Fibroblast of lung (primary cell): ENCODE measurements at regions not wholly inside any gene's neighbourhood (a gene's known extent, or its start where the extent isn't known, plus 50 kb on each side); places are given as distances from the start of the nearest gene placed in this dataset.

Source experiments
- EZH2 ChIP-seq: IDR thresholded peaks from 2 replicates; pipeline ENCODE4 v1.5.1; 2012; ENCODE audit warnings: low read length, control low read depth, mild to moderate bottlenecking; ENCODE audit errors: missing control alignments
- TF ChIP-seq, protein P1 (sequence below), 2 donors: IDR thresholded peaks in 1 of 2; conservative IDR thresholded peaks in 1 of 2; 1 replicate in 1 of 2; 2 replicates in 1 of 2; pipeline ENCODE4 v1.5.1; 2011 to 2012; ENCODE audit warnings: low read length in 2 of 2, control low read depth in 1 of 2, inconsistent platforms in 1 of 2, low read depth in 1 of 2, mild to moderate bottlenecking in 1 of 2

DNA sequence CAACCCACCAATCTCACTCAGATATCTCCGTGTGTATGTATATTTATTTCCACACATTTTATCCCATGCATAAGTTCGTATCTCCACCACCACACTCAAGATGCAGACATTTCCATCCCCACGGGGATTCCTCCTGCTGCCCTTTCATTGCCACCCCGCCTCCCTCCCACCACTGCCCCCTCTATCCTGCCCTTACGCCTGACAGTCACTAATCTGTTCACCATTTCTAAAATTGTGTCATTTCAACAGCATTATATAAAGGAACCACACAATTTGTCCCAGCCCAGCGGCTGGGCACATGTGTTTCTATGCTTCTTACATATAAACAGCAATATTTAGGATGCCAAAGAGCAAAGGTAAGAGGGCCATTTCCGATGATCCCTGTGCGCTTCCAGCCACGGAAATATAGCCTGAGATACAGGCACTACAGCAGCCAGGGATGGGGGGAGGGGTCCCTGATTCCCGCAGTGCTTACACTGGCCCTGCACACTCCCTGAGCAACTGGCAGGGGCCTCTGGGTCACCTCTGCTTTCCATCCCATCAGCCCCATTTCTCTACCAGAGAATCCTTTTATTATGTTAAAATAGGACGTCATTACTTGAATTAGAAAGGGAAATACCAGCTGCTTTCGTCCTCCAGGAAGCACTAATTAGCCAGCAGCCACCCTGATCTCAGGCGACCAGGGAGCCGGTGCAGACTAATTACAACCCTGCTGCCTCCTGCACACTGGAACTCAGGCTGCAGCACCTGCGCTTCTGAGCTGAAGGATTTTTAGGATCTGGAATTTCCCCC is 372.0 kb upstream of the ATP10A start:
- TF ChIP-seq, protein P1, sequence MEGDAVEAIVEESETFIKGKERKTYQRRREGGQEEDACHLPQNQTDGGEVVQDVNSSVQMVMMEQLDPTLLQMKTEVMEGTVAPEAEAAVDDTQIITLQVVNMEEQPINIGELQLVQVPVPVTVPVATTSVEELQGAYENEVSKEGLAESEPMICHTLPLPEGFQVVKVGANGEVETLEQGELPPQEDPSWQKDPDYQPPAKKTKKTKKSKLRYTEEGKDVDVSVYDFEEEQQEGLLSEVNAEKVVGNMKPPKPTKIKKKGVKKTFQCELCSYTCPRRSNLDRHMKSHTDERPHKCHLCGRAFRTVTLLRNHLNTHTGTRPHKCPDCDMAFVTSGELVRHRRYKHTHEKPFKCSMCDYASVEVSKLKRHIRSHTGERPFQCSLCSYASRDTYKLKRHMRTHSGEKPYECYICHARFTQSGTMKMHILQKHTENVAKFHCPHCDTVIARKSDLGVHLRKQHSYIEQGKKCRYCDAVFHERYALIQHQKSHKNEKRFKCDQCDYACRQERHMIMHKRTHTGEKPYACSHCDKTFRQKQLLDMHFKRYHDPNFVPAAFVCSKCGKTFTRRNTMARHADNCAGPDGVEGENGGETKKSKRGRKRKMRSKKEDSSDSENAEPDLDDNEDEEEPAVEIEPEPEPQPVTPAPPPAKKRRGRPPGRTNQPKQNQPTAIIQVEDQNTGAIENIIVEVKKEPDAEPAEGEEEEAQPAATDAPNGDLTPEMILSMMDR (conservative IDR thresholded peaks at IDR 0.05 in 1 of 2, IDR thresholded peaks at IDR 0.05 in 1 of 2; ENCODE audit: low read depth in 1 of 2, low read length in 2 of 2), result no peak
- TF ChIP-seq EZH2, result no peak
